Lung (tissue), 11 donors: ENCODE measurements at regions not wholly inside any gene's neighbourhood (a gene's known extent, or its start where the extent isn't known, plus 50 kb on each side); places are given as distances from the start of the nearest gene placed in this dataset.
"Not testable (repeated sequence)": the region's sequence is repeated elsewhere in the genome, so short reads cannot be mapped to it uniquely, and the experiment has no call there.

Source experiments
- ATAC-seq: fragments of 200-7000 bp; cut with Tn5 transposase; one replicate; pipeline ENCODE4 v1.9.1; 2020; ENCODE audit warnings: moderate number of reproducible peaks; ENCODE audit not compliant: insufficient read depth, low FRiP score
- DNase-seq, 3 donors: peaks; one replicate each; pipeline ENCODE4 v3.0.0-alpha.2; 2013 to 2017
- H3K27ac ChIP-seq, 2 donors: one replicate each; pipeline ENCODE4 v1.5.1; 2013; ENCODE audit warnings: mild to moderate bottlenecking in 2 of 2, moderate library complexity in 2 of 2, control low read depth in 1 of 2, inconsistent platforms in 1 of 2, low read depth in 1 of 2, low read length in 1 of 2
- H3K27me3 ChIP-seq, 3 donors: one replicate each; pipeline ENCODE4 v1.5.1; 2013; ENCODE audit warnings: low read length in 2 of 3; ENCODE audit not compliant: control insufficient read depth in 3 of 3, insufficient read depth in 3 of 3
- H3K36me3 ChIP-seq, 4 donors: one replicate each; pipeline ENCODE4 v1.5.1; 2013; ENCODE audit warnings: low read length in 4 of 4, mild to moderate bottlenecking in 1 of 4, moderate library complexity in 1 of 4; ENCODE audit not compliant: control insufficient read depth in 4 of 4, insufficient read depth in 4 of 4
- H3K4me1 ChIP-seq, 5 donors: one replicate each; pipeline ENCODE4 v1.5.1; 2013; ENCODE audit warnings: low read length in 5 of 5, mild to moderate bottlenecking in 2 of 5, moderate library complexity in 1 of 5; ENCODE audit not compliant: control insufficient read depth in 5 of 5, insufficient read depth in 5 of 5
- H3K4me3 ChIP-seq: one replicate; pipeline ENCODE4 v1.5.1; 2013; ENCODE audit warnings: mild to moderate bottlenecking, control low read depth, moderate library complexity
- H3K9ac ChIP-seq, 2 donors: one replicate each; pipeline ENCODE4 v1.5.1; 2013; ENCODE audit warnings: low read length in 2 of 2, control low read depth in 1 of 2; ENCODE audit not compliant: insufficient read depth in 1 of 2
- H3K9me3 ChIP-seq, 4 donors: one replicate each; pipeline ENCODE4 v1.5.1; 2013; ENCODE audit warnings: low read length in 3 of 4, mild to moderate bottlenecking in 1 of 4, moderate library complexity in 1 of 4; ENCODE audit not compliant: control insufficient read depth in 4 of 4, insufficient read depth in 3 of 4
- WGBS, 2 donors: extraction: QIAGEN DNeasy Blood & Tissue Kit; methylation state at CpG; one replicate each; pipeline ENCODE4 v1.1.7; 2013; 5-methylcytosine and 5-hydroxymethylcytosine counted together
- TF ChIP-seq, protein P1 (sequence below): IDR thresholded peaks from 2 replicates; pipeline ENCODE4 v1.5.1; 2012; ENCODE audit warnings: mild to moderate bottlenecking; ENCODE audit errors: control extremely low read depth, extremely low read depth
- donor health status: control.
- donor health status: control.
- donor health status: Bipolar disorder and iron deficiency.
- donor health status: healthy.
- donor health status: DM: yes; HTN: yes; CAD: no.

DNA sequence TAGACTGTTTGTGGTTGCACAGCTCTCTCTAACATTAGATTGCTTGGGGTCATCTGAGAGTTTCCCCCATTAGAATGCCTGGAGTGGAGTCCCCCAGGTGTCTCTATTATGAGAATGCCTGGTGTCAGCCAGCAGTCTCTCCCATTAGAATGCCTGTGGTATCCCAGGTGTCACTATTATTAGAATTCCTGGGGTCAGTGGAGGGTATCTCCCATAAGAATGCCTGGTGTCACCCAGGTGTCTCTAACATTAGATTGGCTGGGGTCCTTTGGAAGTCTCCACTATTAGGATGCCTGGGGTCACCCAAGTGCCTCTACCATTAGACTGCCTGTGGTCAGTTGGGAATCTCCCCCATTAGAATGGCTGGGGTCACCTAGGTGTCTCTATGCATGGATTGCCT lies 1495.1 kb downstream of the UQCRFS1 start:
- DNase-seq (no peak), ATAC-seq (no peak)
- no peaks in the 10 kb centered on the region for H3K27me3 ChIP-seq
- H3K27ac ChIP-seq = no peak overlapping the region
- peaks cover 2 to 25% (median 6%) of the 10 kb centered on the region in 4 donors for H3K9me3 ChIP-seq
- no peak overlapping the region for H3K9ac ChIP-seq
- H3K4me3 ChIP-seq = no peak overlapping the region
- H3K36me3 ChIP-seq = no peaks in the 10 kb centered on the region
- TF ChIP-seq, protein P1, sequence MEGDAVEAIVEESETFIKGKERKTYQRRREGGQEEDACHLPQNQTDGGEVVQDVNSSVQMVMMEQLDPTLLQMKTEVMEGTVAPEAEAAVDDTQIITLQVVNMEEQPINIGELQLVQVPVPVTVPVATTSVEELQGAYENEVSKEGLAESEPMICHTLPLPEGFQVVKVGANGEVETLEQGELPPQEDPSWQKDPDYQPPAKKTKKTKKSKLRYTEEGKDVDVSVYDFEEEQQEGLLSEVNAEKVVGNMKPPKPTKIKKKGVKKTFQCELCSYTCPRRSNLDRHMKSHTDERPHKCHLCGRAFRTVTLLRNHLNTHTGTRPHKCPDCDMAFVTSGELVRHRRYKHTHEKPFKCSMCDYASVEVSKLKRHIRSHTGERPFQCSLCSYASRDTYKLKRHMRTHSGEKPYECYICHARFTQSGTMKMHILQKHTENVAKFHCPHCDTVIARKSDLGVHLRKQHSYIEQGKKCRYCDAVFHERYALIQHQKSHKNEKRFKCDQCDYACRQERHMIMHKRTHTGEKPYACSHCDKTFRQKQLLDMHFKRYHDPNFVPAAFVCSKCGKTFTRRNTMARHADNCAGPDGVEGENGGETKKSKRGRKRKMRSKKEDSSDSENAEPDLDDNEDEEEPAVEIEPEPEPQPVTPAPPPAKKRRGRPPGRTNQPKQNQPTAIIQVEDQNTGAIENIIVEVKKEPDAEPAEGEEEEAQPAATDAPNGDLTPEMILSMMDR = no peak
- no peaks in the 10 kb centered on the region for H3K4me1 ChIP-seq

DNA sequence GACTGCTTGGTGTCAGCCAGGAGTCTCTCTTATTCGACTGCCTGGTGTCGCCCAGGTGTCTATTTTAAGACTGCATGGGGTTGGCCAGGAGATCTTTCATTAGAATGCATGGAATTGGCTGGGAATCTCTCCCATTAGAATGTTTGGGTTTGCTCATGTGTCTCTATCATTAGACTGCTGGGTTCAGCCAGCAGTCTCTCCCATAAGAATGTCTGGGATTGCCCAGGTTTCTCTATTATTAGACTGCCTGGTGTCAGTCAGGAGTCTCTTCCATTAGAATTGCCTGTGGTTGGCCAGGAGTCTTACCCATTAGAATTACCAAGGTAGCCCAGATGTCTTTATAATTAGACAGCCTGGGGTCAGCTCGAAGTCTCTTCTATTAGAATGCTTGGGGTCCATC lies 1496.0 kb downstream of the UQCRFS1 start:
- 67 to 70% methylated on average over 3 of the region's 3 CpGs for WGBS, 2 donors
- Histone ChIP-seq H3K36me3 (no peaks in the 10 kb centered on the region), H3K27ac (no peak overlapping the region), H3K9me3 (peaks cover 0 to 28% (median 5%) of the 10 kb centered on the region in 4 donors), H3K27me3 (no peaks in the 10 kb centered on the region), H3K4me3 (no peak overlapping the region), H3K4me1 (no peaks in the 10 kb centered on the region), H3K9ac (no peak overlapping the region)
- TF ChIP-seq, protein P1 = no peak
- no peak for ATAC-seq
- DNase-seq = no peak

DNA sequence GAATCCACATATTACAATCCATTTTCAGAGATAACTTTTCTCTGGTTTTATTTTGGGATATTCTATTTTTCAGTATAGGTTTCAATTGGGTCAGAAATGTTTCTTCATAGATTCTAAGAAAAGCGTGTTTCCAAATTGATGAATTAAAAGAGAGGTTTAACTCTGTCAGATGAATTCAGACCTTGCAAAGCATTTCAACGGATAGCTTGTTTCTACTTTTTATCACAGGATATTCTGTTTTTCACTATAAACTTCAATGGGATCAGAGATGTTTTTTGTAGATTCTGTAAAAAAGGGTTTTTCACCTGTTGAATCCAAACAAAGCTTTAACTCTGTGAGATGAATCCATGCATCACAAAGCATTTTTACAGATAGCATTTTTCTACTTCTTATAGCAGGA lies 1498.1 kb downstream of the UQCRFS1 start:
- peaks cover 0 to 35% (median 9%) of the 10 kb centered on the region in 4 donors for H3K9me3 ChIP-seq

DNA sequence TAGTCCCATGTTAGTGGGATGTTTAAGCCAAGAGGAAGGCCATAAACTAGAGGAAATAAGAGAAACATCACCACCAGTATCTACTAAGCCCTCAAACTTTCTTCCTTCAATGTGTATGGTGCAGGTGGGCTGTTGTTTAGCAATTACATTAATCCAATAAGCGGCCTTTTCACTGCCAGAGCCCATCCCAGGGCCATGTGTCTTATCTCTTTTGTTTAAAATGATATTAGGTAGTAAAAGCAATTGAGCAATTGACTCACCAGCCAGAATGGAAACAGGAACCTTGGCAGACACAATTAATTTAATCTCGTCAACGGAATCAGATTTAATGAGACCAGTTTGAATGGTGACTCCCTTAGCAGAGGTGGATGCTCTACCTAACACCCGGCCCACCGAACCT lies 1503.5 kb downstream of the UQCRFS1 start:
- Histone ChIP-seq H3K27ac (no peak overlapping the region), H3K36me3 (no peaks in the 10 kb centered on the region), H3K9me3 (peaks cover 0 to 16% (median 4%) of the 10 kb centered on the region in 4 donors), H3K4me3 (no peak overlapping the region), H3K27me3 (no peaks in the 10 kb centered on the region), H3K4me1 (no peaks in the 10 kb centered on the region), H3K9ac (no peak overlapping the region)
- TF ChIP-seq, protein P1 = no peak
- no peak for ATAC-seq
- DNase-seq = no peak
- WGBS, 2 donors = 66 to 83% methylated on average over 5 of the region's 5 CpGs

More for the DNA sequence above, 1498.1 kb downstream of the UQCRFS1 start:
- 66 to 74% methylated on average over 2 of the region's 2 CpGs for WGBS, 2 donors
- no peak for ATAC-seq
- no peak overlapping the region for H3K4me3 ChIP-seq
- no peak overlapping the region for H3K27ac ChIP-seq
- no peaks in the 10 kb centered on the region for H3K36me3 ChIP-seq
- H3K27me3 ChIP-seq = no peaks in the 10 kb centered on the region
- TF ChIP-seq, protein P1 = no peak
- H3K4me1 ChIP-seq = no peaks in the 10 kb centered on the region
- no peak overlapping the region for H3K9ac ChIP-seq
- no peak for DNase-seq

DNA sequence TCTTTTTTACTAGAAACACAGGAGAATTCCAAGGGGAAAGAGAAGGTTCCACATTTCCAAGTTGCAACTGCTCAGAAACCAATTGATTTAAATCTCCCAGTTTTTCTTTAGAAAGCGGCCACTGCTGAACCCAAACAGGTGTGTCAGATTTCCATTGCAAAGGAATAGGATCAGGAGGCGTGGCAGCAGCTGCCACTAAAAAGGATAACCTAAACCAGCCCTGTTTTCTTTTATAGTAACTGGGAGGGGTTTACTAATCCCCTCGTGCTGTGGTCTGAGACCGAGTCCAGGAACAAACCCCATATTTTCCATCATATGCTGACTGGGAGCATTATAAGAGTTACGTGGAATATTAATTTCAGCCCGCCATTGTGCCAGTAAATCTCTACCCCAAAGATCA lies 1504.0 kb downstream of the UQCRFS1 start:
- not testable (repeated sequence) for H3K4me1 ChIP-seq

DNA sequence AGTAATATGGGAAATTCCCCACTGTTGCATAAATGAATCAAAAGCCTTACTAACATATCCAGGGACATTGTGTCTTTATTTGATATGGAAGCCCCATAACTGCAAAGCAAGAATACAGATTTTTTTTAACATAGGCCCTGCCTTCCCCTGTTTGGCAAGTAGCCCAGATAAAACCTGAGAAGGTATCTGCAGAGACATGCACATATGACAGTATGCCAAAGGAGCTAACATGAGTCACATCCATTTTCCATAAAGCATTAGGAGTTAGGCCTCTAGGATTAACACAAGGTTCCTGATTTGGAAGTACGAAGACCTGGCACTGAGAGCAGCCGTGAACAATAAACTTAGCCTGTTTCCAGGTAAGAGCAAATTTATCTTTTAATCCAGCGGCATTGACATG lies 1505.9 kb downstream of the UQCRFS1 start:
- H3K9ac ChIP-seq, ATAC-seq, H3K36me3 ChIP-seq, H3K27ac ChIP-seq, H3K4me3 ChIP-seq, H3K4me1 ChIP-seq, DNase-seq, H3K27me3 ChIP-seq: not testable (repeated sequence)
- peaks cover 0 to 19% (median 4%) of the 10 kb centered on the region in 4 donors for H3K9me3 ChIP-seq
- 92 to 93% methylated on average over 3 of the region's 3 CpGs for WGBS, 2 donors

More for the DNA sequence above, 1504.0 kb downstream of the UQCRFS1 start:
- H3K9ac ChIP-seq, H3K27me3 ChIP-seq, H3K4me3 ChIP-seq, ATAC-seq, DNase-seq, H3K27ac ChIP-seq, H3K36me3 ChIP-seq: not testable (repeated sequence)
- H3K9me3 ChIP-seq = peaks cover 0 to 16% (median 4%) of the 10 kb centered on the region in 4 donors
- WGBS, 2 donors = 75 to 77% methylated on average over 6 of the region's 6 CpGs
